Mammary epithelial cell (primary cell): ENCODE measurements at regions not wholly inside any gene's neighbourhood (a gene's known extent, or its start where the extent isn't known, plus 50 kb on each side); places are given as distances from the start of the nearest gene placed in this dataset.

Source experiments
- CTCF ChIP-seq, 2 donors: IDR thresholded peaks in 1 of 2; conservative IDR thresholded peaks in 1 of 2; 2 replicates each; pipeline ENCODE4 v1.5.1; 2011 to 2012; ENCODE audit warnings: inconsistent platforms in 2 of 2, low read length in 2 of 2, mild to moderate bottlenecking in 2 of 2, control low read depth in 1 of 2, low read depth in 1 of 2; ENCODE audit not compliant: insufficient read depth in 1 of 2; ENCODE audit errors: extremely low read depth in 1 of 2
- EZH2 ChIP-seq: IDR thresholded peaks from 2 replicates; pipeline ENCODE4 v1.6.1; 2012; ENCODE audit warnings: low read length, inconsistent platforms, borderline replicate concordance

- TF ChIP-seq CTCF (conservative IDR thresholded peaks at IDR 0.05 in 1 of 2, IDR thresholded peaks at IDR 0.05 in 1 of 2; ENCODE audit: extremely low read depth in 1 of 2, insufficient read depth in 1 of 2, low read depth in 1 of 2, low read length in 2 of 2): no peak
- TF ChIP-seq EZH2: no peak
Measured at GRCh38 chr5:148717668-148718067, 63.3 kb upstream of the HTR4 start.
